GM12878 (cell line): ENCODE measurements at regions not wholly inside any gene's neighbourhood (a gene's known extent, or its start where the extent isn't known, plus 50 kb on each side); places are given as distances from the start of the nearest gene placed in this dataset.

ENCODE experiments used
- BCL3 ChIP-seq: IDR thresholded peaks from 2 replicates; pipeline ENCODE4 v1.6.1; 2011; ENCODE audit warnings: borderline replicate concordance, low read depth, mild to moderate bottlenecking, moderate library complexity, low read length; ENCODE audit not compliant: insufficient read depth, poor library complexity, severe bottlenecking
- GATAD2B ChIP-seq: fragments of 450-650 bp; conservative IDR thresholded peaks from 2 replicates; pipeline ENCODE4 v1.6.1; 2017; ENCODE audit warnings: low read depth, mild to moderate bottlenecking, moderate library complexity
- HDAC6 ChIP-seq: fragments of 200-600 bp; sonication (generic); IDR thresholded peaks from one replicate; pipeline ENCODE4 v1.8.0; 2017; ENCODE audit warnings: antibody characterized with exemption; ENCODE audit not compliant: unreplicated experiment
- KDM1A ChIP-seq: fragments of 200-600 bp; sonication (generic); IDR thresholded peaks from 2 replicates; pipeline ENCODE4 v1.6.1; 2016; ENCODE audit warnings: borderline replicate concordance
- MTA3 ChIP-seq: IDR thresholded peaks from 2 replicates; pipeline ENCODE4 v1.6.1; 2012; ENCODE audit warnings: low read length, inconsistent platforms, borderline replicate concordance
- NKRF ChIP-seq: fragments of 450-650 bp; conservative IDR thresholded peaks from 2 replicates; pipeline ENCODE4 v1.6.1; 2017; ENCODE audit warnings: mild to moderate bottlenecking, moderate library complexity
- NRF1 ChIP-seq: conservative IDR thresholded peaks from 2 replicates; pipeline ENCODE4 v1.6.1; 2011; ENCODE audit warnings: mild to moderate bottlenecking, low read depth, low read length, improper control_type of control experiment
- RFX5 ChIP-seq: IDR thresholded peaks from 2 replicates; pipeline ENCODE4 v1.6.1; 2011; ENCODE audit warnings: low read depth, low read length, improper control_type of control experiment
- TCF3 ChIP-seq: IDR thresholded peaks from 2 replicates; pipeline ENCODE4 v1.6.1; 2012; ENCODE audit warnings: low read depth, mild to moderate bottlenecking, low read length, borderline replicate concordance; ENCODE audit not compliant: insufficient read depth
- ZNF24 ChIP-seq: fragments of 450-650 bp; IDR thresholded peaks from 2 replicates; pipeline ENCODE4 v1.6.1; 2017; ENCODE audit warnings: antibody characterized with exemption, mild to moderate bottlenecking

GRCh38 chr2:176552501-176553135 is 283.4 kb downstream of the MTX2 start (continued):
- TF ChIP-seq HDAC6, result no peak
- TF ChIP-seq KDM1A, result no peak
- TF ChIP-seq RFX5, result no peak
- TF ChIP-seq NRF1, result no peak
- TF ChIP-seq MTA3, result no peak
- TF ChIP-seq ZNF24, result no peak
- TF ChIP-seq TCF3, result no peak
- TF ChIP-seq BCL3, result no peak
- TF ChIP-seq GATAD2B, result no peak
- no peak for TF ChIP-seq NKRF
